ENCODE measurements at regions not wholly inside any gene's neighbourhood (a gene's known extent, or its start where the extent isn't known, plus 50 kb on each side); places are given as distances from the start of the nearest gene placed in this dataset.
"Not testable (repeated sequence)": the region's sequence is repeated elsewhere in the genome, so short reads cannot be mapped to it uniquely, and the experiment has no call there.

GRCh38 chr21:43291347-43291950 lies 122.6 kb downstream of the CRYAA start:
- peaks cover 14% of the 10 kb centered on the region for H3K4me1 ChIP-seq (ENCODE audit: control insufficient read depth, insufficient read depth, low read length)
- no peak overlapping the region for H3K4me3 ChIP-seq (ENCODE audit: low read length)
- H3K9ac ChIP-seq (ENCODE audit: low read length), result no peak overlapping the region
- no peaks in the 10 kb centered on the region for H3K27me3 ChIP-seq (ENCODE audit: control insufficient read depth, insufficient read depth, low read length)
- H3K36me3 ChIP-seq (ENCODE audit: control insufficient read depth, insufficient read depth, low read length), result no peaks in the 10 kb centered on the region
- H3K9me3 ChIP-seq (ENCODE audit: control insufficient read depth, low read length), result no peaks in the 10 kb centered on the region

GRCh38 chr21:43290421-43291346 lies 121.9 kb downstream of the CRYAA start:
- H3K9me3 ChIP-seq (ENCODE audit: control insufficient read depth, low read length), result no peaks in the 10 kb centered on the region
- H3K36me3 ChIP-seq (ENCODE audit: control insufficient read depth, insufficient read depth, low read length), result no peaks in the 10 kb centered on the region
- no peak overlapping the region for H3K9ac ChIP-seq (ENCODE audit: low read length)
- H3K27me3 ChIP-seq (ENCODE audit: control insufficient read depth, insufficient read depth, low read length), result no peaks in the 10 kb centered on the region
- H3K4me1 ChIP-seq (ENCODE audit: control insufficient read depth, insufficient read depth, low read length), result peaks cover 14% of the 10 kb centered on the region
- H3K4me3 ChIP-seq (ENCODE audit: low read length), result no peak overlapping the region

GRCh38 chr21:43289966-43290365 lies 121.2 kb downstream of the CRYAA start:
- no peaks in the 10 kb centered on the region for H3K9me3 ChIP-seq (ENCODE audit: control insufficient read depth, low read length)
- H3K27me3 ChIP-seq (ENCODE audit: control insufficient read depth, insufficient read depth, low read length), result no peaks in the 10 kb centered on the region
- no peaks in the 10 kb centered on the region for H3K36me3 ChIP-seq (ENCODE audit: control insufficient read depth, insufficient read depth, low read length)
- no peak overlapping the region for H3K9ac ChIP-seq (ENCODE audit: low read length)
- H3K4me3 ChIP-seq (ENCODE audit: low read length), result no peak overlapping the region
- peaks cover 14% of the 10 kb centered on the region for H3K4me1 ChIP-seq (ENCODE audit: control insufficient read depth, insufficient read depth, low read length)

- no peaks in the 10 kb centered on the region for H3K9me3 ChIP-seq (ENCODE audit: control insufficient read depth, low read length)
- no peak overlapping the region for H3K4me3 ChIP-seq (ENCODE audit: low read length)
- H3K4me1 ChIP-seq (ENCODE audit: control insufficient read depth, insufficient read depth, low read length), result peaks cover 14% of the 10 kb centered on the region
- no peak overlapping the region for H3K9ac ChIP-seq (ENCODE audit: low read length)
- H3K27me3 ChIP-seq (ENCODE audit: control insufficient read depth, insufficient read depth, low read length), result no peaks in the 10 kb centered on the region
- no peaks in the 10 kb centered on the region for H3K36me3 ChIP-seq (ENCODE audit: control insufficient read depth, insufficient read depth, low read length)
Measured at GRCh38 chr21:43289442-43289841, 120.6 kb downstream of the CRYAA start.

- Histone ChIP-seq H3K4me1 (ENCODE audit: control insufficient read depth, insufficient read depth, low read length) (peaks cover 14% of the 10 kb centered on the region), H3K9me3 (ENCODE audit: control insufficient read depth, low read length) (no peaks in the 10 kb centered on the region), H3K36me3 (ENCODE audit: control insufficient read depth, insufficient read depth, low read length) (no peaks in the 10 kb centered on the region), H3K4me3 (ENCODE audit: low read length) (no peak overlapping the region), H3K27me3 (ENCODE audit: control insufficient read depth, insufficient read depth, low read length) (no peaks in the 10 kb centered on the region), H3K9ac (ENCODE audit: low read length) (no peak overlapping the region)
Measured at GRCh38 chr21:43287795-43288755, 119.3 kb downstream of the CRYAA start.

GRCh38 chr21:43287111-43287760 lies 118.4 kb downstream of the CRYAA start:
- Histone ChIP-seq H3K4me3 (ENCODE audit: low read length) (no peak overlapping the region), H3K36me3 (ENCODE audit: control insufficient read depth, insufficient read depth, low read length) (no peaks in the 10 kb centered on the region), H3K27me3 (ENCODE audit: control insufficient read depth, insufficient read depth, low read length) (no peaks in the 10 kb centered on the region), H3K9ac (ENCODE audit: low read length) (no peak overlapping the region), H3K9me3 (ENCODE audit: control insufficient read depth, low read length) (no peaks in the 10 kb centered on the region), H3K4me1 (ENCODE audit: control insufficient read depth, insufficient read depth, low read length) (peaks cover 14% of the 10 kb centered on the region)

GRCh38 chr21:43286196-43286595 lies 117.4 kb downstream of the CRYAA start:
- H3K9ac ChIP-seq (ENCODE audit: low read length), result no peak overlapping the region
- H3K27me3 ChIP-seq (ENCODE audit: control insufficient read depth, insufficient read depth, low read length), result no peaks in the 10 kb centered on the region
- peaks cover 17% of the 10 kb centered on the region for H3K4me1 ChIP-seq (ENCODE audit: control insufficient read depth, insufficient read depth, low read length)
- H3K9me3 ChIP-seq (ENCODE audit: control insufficient read depth, low read length), result no peaks in the 10 kb centered on the region
- no peaks in the 10 kb centered on the region for H3K36me3 ChIP-seq (ENCODE audit: control insufficient read depth, insufficient read depth, low read length)
- H3K4me3 ChIP-seq (ENCODE audit: low read length), result no peak overlapping the region

GRCh38 chr21:43284700-43285099 lies 115.9 kb downstream of the CRYAA start:
- H3K4me3 ChIP-seq (ENCODE audit: low read length), result no peak overlapping the region
- no peaks in the 10 kb centered on the region for H3K36me3 ChIP-seq (ENCODE audit: control insufficient read depth, insufficient read depth, low read length)
- H3K4me1 ChIP-seq (ENCODE audit: control insufficient read depth, insufficient read depth, low read length), result peaks cover 17% of the 10 kb centered on the region
- H3K9me3 ChIP-seq (ENCODE audit: control insufficient read depth, low read length), result no peaks in the 10 kb centered on the region
- H3K27me3 ChIP-seq (ENCODE audit: control insufficient read depth, insufficient read depth, low read length), result no peaks in the 10 kb centered on the region
- no peak overlapping the region for H3K9ac ChIP-seq (ENCODE audit: low read length)

GRCh38 chr21:43284238-43284637 lies 115.4 kb downstream of the CRYAA start:
- no peaks in the 10 kb centered on the region for H3K9me3 ChIP-seq (ENCODE audit: control insufficient read depth, low read length)
- H3K27me3 ChIP-seq (ENCODE audit: control insufficient read depth, insufficient read depth, low read length), result no peaks in the 10 kb centered on the region
- peaks cover 17% of the 10 kb centered on the region for H3K4me1 ChIP-seq (ENCODE audit: control insufficient read depth, insufficient read depth, low read length)
- H3K9ac ChIP-seq (ENCODE audit: low read length), result no peak overlapping the region
- H3K36me3 ChIP-seq (ENCODE audit: control insufficient read depth, insufficient read depth, low read length), result no peaks in the 10 kb centered on the region
- H3K4me3 ChIP-seq (ENCODE audit: low read length), result no peak overlapping the region

GRCh38 chr21:43283925-43284221 lies 115.1 kb downstream of the CRYAA start:
- not testable (repeated sequence) for H3K4me3 ChIP-seq (ENCODE audit: low read length)
- peaks cover 17% of the 10 kb centered on the region for H3K4me1 ChIP-seq (ENCODE audit: control insufficient read depth, insufficient read depth, low read length)

GRCh38 chr21:43283136-43283924 lies 114.5 kb downstream of the CRYAA start:
- Histone ChIP-seq H3K36me3 (ENCODE audit: control insufficient read depth, insufficient read depth, low read length) (no peaks in the 10 kb centered on the region), H3K27me3 (ENCODE audit: control insufficient read depth, insufficient read depth, low read length) (peaks cover 6% of the 10 kb centered on the region), H3K9me3 (ENCODE audit: control insufficient read depth, low read length) (no peaks in the 10 kb centered on the region), H3K4me3 (ENCODE audit: low read length) (no peak overlapping the region), H3K9ac (ENCODE audit: low read length) (no peak overlapping the region), H3K4me1 (ENCODE audit: control insufficient read depth, insufficient read depth, low read length) (peaks cover 12% of the 10 kb centered on the region)

More at GRCh38 chr21:43283925-43284221, 115.1 kb downstream of the CRYAA start:
- H3K9me3 ChIP-seq (ENCODE audit: control insufficient read depth, low read length); H3K27me3 ChIP-seq (ENCODE audit: control insufficient read depth, insufficient read depth, low read length); H3K9ac ChIP-seq (ENCODE audit: low read length); H3K36me3 ChIP-seq (ENCODE audit: control insufficient read depth, insufficient read depth, low read length): not testable (repeated sequence)

Data from mucosa of stomach (tissue), 1 donor.